Islet of Langerhans (tissue), 1 donor: ENCODE measurements at regions not wholly inside any gene's neighbourhood (a gene's known extent, or its start where the extent isn't known, plus 50 kb on each side); places are given as distances from the start of the nearest gene placed in this dataset.
"Not testable (repeated sequence)": the region's sequence is repeated elsewhere in the genome, so short reads cannot be mapped to it uniquely, and the experiment has no call there.

Source experiments
- FAIRE-seq: peaks from one replicate; lab custom pipeline; 2011; peaks lifted over from hg19 to GRCh38; lab: Jason Lieb, UNC

DNA sequence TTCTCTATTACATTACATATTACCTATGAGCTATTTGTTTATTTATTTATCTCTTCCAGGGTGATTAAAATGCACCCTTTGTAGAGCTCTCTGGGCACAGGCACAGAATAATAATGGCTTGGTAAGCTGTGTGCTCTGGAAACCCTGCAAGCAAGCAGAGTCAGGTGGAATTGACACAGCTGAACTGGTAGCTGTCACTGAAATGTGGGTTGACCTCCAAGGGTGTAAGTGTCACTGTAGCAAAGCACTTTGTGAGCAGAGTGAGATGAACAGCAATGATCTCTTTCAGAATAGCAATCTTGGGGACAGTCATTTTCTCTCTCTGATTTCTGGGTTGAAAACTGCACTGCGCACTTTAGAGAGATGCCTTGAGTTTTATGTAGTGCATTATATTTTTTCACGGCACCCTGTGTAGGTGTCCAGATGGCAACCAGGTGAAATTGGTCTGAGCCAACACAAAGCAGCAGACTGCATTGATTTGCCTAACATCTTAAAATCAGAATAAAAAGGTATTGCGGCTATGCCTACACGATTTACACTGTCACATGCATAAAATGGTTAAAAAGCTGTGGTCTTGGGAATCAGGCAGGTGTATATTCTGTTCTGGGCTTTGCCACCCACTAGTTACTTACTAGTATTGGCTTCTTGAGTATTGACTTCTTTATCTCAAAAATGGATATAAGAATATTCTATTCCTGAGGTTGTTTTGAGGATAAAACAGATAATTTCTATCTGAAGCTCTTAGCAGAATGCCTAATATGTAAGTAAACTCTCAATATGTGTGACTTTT, 450.3 kb downstream of the RAPGEF2 start:
- no peak for FAIRE-seq

DNA sequence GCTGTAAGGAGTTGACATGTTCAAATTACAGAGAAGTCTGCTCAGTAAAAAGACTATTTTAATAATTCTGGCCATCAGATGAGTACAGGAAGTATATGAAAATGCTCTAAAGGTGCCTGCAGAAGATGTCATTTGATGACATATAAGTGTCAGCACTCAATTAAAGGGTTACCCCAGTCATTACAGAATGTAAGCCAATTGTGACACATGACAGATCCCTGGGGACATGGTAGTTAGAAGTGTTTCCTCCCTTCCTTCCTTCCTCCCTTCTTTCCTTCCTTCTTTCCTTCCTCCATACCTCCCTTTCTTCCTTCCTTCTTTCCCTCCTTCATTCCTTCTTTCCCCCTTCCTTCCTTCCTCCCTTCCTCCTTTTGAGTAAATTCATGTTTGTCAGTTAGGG, 453.0 kb downstream of the RAPGEF2 start:
- FAIRE-seq = no peak

DNA sequence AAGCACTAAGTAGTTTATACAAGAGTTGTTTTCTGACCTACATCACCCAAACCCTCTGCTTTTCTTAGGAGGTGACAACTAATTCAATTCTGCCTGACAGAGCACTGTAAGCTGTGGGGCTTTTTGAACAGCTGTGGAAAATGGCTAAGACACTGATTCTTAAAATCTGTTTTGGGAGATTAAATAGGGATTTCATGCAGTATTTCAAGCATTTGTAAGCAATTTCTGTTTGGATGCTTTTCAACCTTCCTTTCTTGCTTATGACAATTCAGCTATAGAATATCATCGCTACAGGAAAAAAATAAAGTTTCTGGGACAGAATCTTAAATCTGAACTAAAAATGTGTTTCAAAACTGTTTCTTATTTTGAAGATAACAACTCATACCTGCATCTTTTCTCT, 459.5 kb downstream of the RAPGEF2 start:
- FAIRE-seq = no peak

DNA sequence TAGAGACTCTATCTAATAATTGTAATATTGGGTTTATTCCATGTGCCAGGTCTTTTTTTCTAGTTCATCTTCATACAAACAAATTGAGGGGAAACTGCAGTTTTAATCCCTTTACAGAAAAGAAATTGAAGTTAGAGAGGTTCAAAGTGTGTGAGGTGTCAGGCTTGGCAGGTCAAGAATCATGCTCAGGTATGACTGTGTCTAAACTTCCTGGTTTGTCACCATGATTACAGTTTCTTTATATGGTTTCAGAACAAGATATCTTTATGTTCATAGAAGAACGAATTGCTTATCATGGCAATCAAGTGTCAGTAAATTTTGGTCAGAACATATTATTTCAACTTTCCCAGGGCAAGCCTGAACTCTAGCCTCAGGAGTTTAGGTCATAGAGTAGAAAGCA, 460.4 kb downstream of the RAPGEF2 start:
- no peak for FAIRE-seq

DNA sequence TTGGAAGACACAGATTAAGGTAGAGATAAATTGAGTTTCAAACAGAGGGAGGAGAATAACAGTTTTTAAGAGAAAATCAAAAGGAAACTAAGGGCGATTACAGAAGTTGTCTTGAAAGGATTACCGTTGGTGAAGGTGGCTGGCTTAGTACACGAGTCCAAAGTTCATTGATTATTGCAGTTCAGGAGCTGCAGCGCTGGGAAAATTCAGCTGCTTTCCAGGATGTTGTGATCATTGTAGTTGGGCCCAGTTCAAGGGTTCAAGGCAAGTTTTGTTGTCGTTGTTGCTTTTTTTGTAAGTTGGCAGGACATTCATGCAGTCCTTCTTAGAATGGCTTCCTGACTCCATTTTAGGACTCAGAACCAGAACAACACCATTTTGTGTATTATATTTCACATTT, 461.7 kb downstream of the RAPGEF2 start:
- no peak for FAIRE-seq

DNA sequence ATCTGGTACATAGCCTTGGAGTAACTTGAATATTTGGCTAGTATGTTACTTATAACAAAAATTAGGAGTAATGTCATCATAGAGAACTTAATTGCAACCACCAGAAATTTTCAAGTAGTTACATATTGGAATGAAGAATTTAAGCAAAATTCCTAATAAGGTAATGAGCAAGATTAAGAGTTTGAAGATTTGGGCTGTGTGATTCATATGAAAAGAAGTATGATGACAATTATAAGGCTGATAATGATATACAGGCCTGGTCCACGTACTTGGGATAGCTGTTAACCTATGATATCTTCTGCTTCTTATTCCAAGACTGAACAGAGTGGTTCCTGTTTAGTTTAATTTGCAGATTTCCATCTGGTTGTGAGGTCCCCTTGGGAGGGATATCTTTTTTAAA, 463.9 kb downstream of the RAPGEF2 start:
- FAIRE-seq = no peak

DNA sequence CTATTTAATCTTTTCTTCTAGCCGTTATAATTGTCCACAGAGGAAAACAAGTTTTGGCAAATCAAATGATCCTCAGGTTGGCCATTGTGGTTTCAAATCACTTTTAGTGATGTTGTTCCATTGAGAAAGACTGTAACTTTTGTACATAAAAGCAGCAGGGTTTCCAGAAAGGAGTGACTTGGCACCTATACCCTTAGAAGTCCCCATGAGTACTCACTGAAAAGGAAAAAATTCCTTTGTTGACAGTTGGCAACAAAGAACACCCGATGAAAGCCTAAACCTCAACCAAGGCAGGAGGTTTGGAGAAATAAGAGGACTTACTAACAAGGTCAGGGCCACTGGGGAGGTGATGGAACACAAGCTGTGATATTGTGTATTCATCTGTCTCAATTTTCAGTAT, 474.4 kb downstream of the RAPGEF2 start:
- no peak for FAIRE-seq

DNA sequence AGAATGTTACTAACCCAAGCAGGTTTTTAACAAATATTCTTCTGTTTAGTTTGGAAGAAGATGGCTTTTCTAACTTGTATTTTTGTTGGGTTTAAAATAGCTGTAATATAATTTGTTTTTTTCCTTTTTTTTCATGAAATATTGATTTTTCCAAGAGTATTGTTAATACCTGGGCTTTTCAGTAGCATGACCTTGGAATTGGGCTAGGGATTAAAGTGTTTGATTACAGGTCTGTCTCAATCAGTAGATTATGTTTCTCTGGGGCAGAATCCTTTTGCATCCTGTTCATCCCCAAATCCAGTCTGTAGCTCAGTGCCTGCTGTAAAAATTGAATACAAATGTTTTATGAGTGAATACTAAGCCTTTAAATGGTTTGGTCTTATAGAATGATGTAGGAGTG, 479.8 kb downstream of the RAPGEF2 start:
- FAIRE-seq = no peak

DNA sequence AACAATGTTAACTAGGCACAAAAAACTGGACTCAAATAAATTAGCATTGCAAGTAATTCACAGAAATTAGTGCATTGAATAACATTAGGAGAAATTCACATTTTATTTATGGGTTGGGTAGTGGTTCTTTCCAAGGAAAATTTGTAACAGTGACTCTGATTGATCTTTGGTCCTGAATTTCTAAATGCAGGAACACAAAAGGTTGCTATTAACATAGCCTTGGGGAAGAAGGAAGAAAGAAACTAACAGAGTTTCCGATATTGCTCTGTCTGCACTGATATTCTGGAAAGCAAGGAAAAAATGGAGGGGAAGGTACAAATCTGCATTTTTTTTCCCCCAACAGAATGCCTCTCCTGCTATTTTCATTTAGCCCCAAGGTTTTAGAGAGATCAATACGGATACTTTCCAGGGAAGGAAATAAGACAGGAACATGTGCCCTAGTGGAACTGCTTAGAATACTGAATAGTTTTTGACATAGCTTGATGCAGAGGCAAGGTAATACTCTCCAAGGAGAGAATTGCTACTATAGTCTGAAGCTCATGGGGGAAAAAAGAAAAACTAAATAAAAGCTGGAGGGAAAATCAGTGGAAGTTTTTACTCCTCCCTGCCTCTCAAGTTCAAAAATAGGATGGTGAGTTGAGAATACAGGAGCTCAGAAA, 490.1 kb downstream of the RAPGEF2 start:
- no peak for FAIRE-seq

DNA sequence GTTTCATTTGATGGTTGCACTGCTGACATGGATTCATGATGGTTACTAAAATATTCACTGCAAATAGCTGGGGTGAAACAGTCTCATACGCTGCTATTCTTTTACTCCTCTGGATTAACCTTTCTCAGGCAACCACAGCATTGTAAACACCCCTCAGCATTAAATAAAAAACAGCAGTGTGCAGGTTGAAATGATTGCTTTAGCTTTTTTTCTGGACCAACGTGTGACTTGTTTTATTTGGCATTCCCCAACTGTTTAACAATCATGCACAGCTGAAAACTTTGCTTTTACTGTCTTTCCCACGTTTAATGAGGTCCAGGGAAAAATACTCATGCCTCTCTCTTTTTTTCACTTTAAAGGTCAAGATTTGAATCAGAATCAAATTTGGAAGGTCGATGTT, 490.8 kb downstream of the RAPGEF2 start:
- FAIRE-seq = no peak

DNA sequence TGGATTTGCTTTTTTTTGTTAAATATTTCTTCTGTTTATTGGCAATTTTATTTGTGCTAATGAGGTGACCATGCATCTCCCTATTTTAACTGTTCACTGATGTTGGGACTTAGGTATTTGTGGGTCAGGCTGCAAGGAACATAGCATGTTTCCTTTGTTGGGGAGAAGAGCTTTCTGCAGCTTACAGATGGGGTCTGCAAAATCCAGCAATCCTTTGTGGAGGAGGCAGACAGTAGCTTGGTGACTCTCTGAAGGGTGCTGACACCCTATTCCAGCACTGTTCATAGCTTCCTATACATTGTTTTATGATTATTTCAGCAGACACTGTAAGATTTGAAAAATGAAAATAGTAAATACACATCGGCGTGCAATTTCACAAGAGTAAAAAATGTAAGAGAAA, 491.7 kb downstream of the RAPGEF2 start:
- FAIRE-seq = no peak

DNA sequence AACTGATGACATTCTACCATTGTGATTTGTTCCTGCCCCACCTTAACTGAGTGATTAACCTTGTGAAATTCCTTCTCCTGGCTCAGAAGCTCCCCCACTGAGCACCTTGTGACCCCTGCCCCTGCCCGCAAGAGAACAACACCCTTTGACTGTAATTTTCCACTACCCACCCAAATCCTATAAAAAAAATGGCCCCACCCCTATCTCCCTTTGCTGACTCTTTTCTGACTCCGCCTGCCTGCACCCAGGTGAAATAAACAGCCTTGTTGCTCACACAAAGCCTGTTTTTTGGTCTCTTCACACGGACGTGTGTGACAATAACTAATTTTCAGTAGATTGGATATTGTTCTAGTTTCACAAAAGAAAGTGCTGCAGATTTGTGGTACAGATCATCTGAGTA, 492.2 kb downstream of the RAPGEF2 start:
- not testable (repeated sequence) for FAIRE-seq

DNA sequence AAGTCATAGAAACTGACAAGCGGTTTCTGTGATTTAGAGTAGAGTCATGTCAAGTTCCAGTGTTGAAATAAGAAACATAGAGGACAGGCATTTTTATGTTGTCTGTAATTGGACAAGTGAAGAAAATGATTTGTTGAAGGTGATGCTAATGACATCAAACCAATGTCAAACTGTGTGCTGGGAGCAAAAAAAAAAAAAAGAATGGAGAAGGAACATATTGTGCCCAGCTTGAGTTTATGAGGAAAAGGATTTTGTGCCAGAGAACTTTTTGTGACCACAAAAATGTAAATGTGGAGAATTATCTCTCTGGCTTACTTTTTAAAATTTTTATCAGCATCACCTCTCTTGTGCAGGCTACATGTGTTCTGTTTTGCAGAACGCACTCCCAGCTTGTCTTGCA, 495.7 kb downstream of the RAPGEF2 start:
- no peak for FAIRE-seq

DNA sequence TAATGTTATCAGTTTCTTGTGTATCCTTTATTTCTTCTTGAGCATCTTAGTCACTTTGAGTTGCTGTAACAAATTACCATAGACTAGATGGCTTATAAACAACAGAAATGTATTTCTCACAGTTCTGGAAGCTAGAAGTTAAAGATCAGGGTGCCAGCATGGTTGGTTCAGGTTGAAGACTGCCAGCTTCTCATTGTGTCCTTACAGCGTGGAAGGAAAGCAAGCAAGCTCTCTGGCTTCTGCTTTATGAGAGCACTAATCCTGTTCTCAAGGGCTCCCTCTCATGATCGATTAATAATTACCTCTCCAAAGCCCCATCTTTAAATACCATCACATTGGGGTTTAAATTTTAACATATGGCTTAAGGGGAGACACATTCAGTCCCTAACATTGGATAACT, 497.2 kb downstream of the RAPGEF2 start:
- no peak for FAIRE-seq

DNA sequence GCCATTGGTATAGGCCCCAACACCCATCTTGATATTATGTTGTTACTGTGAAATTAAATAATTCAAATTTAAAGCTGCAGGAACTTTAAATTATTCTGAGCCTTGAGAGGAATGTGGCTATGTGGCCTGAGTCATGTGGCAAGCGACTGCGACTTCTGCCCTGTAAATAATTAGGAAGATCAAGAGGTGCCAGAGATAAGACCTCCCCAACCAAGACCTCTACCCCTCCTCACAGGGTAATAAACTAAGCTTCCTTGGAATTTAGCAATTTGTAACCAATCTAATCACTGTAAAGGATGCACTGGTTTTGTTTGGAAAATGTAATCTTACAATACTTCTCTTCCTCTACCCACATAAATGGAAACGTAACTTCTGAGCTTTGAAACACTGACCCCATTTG, 501.9 kb downstream of the RAPGEF2 start:
- FAIRE-seq = no peak

DNA sequence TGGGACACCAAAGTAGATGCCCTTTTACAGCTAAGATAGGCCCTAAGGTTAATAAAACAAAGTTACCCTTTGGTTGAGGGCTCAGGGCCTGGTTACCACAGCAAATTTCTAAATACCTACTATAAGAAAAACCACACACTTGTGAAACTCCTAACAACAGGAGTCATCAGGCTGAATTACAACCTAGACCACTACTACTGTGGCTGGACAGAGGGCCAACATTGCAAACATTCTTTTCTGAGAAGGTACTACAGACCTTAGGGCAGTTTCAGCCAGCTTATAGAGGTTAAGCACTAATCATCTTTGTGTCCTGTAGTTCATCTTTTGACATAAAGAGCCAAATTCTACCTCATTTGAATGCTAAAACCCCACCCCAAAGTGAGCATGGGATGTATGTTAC, 504.0 kb downstream of the RAPGEF2 start:
- FAIRE-seq = no peak

DNA sequence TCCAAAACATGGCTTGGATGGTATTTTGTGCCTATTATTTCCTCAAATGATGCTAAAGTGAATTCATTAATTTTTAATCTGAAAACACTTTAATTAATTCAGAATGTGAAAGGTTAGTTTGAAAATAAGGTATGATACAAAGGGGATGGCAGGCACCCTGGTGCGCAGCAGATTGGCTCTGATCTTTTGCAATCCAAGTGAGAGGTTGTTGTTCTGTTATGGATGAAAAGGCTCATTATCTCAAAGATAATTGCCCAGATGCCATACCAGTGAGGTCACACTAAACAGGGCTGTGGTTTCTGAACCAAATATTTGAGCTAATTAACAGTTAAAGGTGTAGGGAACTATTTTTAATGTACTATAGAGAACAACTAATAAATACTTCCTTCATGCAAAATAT, 504.9 kb downstream of the RAPGEF2 start:
- no peak for FAIRE-seq

DNA sequence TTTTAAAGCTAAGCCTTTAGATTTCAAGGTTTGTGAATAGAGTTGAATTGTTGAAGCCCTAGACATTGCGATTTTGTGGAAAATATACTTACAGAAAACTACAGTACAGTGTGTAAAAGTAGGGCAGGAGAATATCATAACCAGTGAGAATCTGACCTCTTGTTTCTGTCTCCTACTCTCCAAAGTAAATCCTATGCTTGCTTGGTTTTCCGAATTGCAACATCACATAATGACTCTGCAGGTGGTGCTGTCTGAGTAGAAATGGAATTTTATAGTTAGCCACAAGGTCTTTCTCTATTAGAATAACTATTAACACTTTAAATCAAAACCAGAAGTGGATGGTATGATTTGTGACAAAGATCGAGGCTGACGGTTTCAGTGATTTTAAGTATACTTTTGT, 505.6 kb downstream of the RAPGEF2 start:
- FAIRE-seq = no peak

DNA sequence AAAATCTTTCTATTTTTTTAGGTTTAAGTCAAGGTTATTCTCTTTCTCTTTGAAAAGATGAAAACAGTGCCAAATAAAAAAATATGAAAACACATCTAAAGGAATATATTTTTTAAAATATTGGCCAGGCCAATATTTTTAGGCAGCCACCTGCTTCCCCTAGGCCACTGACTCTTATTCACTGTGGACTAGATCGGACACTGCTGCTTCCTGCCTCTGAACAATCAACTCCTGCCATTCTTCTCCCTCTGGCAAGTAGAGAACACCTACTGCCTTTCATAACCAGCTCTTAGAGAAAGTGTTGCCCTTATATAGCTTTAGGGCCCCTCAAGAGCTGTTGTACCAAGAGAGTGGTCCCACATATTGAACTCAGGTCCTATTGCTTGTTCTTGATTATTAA, 529.2 kb downstream of the RAPGEF2 start:
- no peak for FAIRE-seq

DNA sequence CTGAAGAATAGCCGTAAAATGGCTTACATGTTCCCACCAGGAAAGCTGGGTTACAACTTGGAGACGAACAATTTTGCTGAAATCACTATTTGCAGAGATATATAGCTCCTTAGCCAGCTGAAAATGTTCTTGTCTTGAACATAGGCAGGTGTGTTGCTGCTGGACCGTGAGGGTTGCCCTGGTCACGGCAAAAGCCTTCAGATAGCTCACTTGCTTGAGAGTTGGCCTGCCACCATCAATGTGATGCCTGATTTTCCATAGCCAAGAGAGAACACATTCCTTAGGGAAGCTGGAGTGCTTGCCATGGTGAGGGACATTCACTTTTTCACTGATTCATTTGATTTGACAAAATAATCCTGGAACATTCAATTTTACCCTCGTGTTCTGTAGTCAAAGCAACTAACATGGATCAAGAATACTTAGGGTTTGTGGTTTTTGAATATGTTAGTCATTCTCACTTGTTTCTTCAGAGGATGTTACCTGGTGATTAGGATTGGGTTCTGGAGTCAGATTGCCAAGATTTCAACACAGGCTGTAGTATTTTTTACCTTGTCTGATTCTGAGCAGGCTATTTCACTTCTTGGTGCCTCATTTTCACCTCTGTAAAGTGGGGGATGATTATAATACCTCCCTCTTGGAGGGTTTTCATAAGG, 536.9 kb downstream of the RAPGEF2 start:
- no peak for FAIRE-seq

DNA sequence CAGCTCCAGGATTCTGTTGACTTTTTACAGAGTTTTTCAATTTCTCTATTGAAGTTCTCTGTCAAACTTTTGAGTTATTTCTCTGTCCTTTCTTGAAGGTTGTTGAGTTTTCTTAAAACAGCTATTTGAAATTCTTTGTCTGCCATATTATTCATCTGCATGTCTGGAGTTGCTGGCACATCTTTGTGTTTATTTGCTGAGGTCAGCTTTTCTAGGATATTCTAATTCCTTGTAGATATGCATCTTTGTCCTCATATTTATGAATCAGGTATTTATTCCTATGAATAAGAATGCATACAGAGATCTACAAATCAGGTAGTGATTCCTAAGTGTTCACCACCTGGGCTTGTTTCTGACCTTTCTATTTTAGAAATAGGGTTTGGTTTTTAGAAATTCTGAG, 546.4 kb downstream of the RAPGEF2 start:
- FAIRE-seq = no peak

DNA sequence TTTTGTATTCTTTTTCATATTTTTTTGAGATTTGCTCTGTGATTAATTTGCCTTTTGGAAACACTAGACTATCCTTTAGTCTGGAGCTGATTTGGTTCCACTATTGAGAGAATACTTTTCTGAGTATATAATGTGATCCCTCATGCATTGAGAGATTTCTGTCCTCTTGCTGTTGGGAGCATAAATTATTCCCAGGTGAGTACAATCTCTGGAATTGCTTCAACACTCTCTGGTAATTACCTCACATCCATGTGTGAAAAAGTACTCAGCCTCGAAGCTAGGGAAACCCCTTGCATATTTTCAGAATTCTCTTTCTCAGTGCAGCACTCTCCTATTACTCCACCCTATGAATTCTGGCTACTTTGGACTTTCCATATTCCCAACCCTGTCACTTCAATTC, 550.0 kb downstream of the RAPGEF2 start:
- FAIRE-seq = no peak

DNA sequence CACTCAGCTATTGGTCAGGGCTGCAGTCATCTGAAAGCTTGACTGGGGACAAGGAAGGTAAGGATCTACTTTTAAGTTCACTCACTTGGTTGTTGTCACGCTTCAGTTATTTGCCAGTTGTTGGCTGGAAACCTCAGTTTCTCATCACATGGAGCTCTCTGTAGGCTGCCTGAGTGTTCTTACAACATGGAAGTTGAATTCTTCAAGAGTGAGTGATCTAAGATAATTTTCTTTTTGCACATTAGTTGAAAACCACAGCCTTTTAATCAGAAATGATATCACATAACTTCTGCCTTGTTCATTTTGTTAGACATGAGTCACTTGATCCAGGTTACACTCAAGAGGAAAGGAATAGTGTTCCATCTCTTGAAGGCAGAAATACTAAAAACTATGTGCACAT, 552.7 kb downstream of the RAPGEF2 start:
- no peak for FAIRE-seq

DNA sequence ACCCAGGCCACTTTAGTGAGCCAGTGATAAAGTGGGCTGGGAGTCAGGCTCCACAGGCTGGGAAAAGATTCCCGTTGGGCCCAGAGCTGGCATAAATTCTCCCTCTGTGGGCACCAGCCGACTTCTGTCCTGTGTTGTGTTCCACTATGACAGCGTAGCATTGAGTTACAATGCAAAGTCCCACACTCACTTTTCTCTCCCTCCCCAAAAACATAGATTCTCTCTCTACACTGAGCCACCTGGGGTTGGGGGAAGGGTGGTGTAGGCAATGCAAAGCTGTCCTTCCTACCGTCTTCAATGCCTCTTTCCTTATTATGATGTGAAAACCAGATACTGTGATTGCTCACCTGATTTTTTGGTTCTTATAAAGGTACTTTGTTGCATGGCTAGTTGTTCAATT, 566.2 kb downstream of the RAPGEF2 start:
- no peak for FAIRE-seq
